WERI-Rb-1 (cell line): ENCODE measurements at regions not wholly inside any gene's neighbourhood (a gene's known extent, or its start where the extent isn't known, plus 50 kb on each side); places are given as distances from the start of the nearest gene placed in this dataset.
"Not testable (repeated sequence)": the region's sequence is repeated elsewhere in the genome, so short reads cannot be mapped to it uniquely, and the experiment has no call there.

Source experiments
- DNase-seq: peaks from one replicate; pipeline ENCODE4 v3.0.0-alpha.2; 2020
- H3K27ac ChIP-seq: fragments of 250-450 bp; sonication (Bioruptor Pico); 2 replicates; pipeline ENCODE4 v1.5.1; 2020; ENCODE audit warnings: mild to moderate bottlenecking, moderate library complexity
- H3K27me3 ChIP-seq: fragments of 250-450 bp; sonication (Bioruptor Pico); 2 replicates; pipeline ENCODE4 v1.5.1; 2021; ENCODE audit warnings: mild to moderate bottlenecking, low read depth, moderate library complexity; ENCODE audit not compliant: insufficient read depth, severe bottlenecking
- H3K36me3 ChIP-seq: fragments of 250-450 bp; sonication (Bioruptor Pico); 2 replicates; pipeline ENCODE4 v1.5.1; 2020; ENCODE audit warnings: mild to moderate bottlenecking, moderate library complexity
- H3K4me3 ChIP-seq: 2 replicates; pipeline ENCODE4 v1.5.1; 2011; ENCODE audit warnings: low read depth, mild to moderate bottlenecking, control low read depth, low read length
- H3K9me3 ChIP-seq: fragments of 250-450 bp; sonication (Bioruptor Pico); 2 replicates; pipeline ENCODE4 v1.5.1; 2021; ENCODE audit warnings: mild to moderate bottlenecking, moderate library complexity; ENCODE audit not compliant: severe bottlenecking
- CTCF ChIP-seq: IDR thresholded peaks from 2 replicates; pipeline ENCODE4 v1.5.1; 2011; ENCODE audit warnings: low read depth, mild to moderate bottlenecking, control low read depth, inconsistent platforms, low read length

GRCh38 chr7:32673275-32673983 lies 178.1 kb downstream of the AVL9 start:
- no peak overlapping the region for H3K4me3 ChIP-seq
- TF ChIP-seq CTCF = no peak
- H3K36me3 ChIP-seq = no peaks in the 10 kb centered on the region
- no peak overlapping the region for H3K27ac ChIP-seq
- no peaks in the 10 kb centered on the region for H3K27me3 ChIP-seq
- no peaks in the 10 kb centered on the region for H3K9me3 ChIP-seq
- DNase-seq = no peak

- H3K27ac ChIP-seq = no peak overlapping the region
- no peak for TF ChIP-seq CTCF
- no peaks in the 10 kb centered on the region for H3K9me3 ChIP-seq
- no peak overlapping the region for H3K4me3 ChIP-seq
- DNase-seq = no peak
- H3K36me3 ChIP-seq = no peaks in the 10 kb centered on the region
- no peaks in the 10 kb centered on the region for H3K27me3 ChIP-seq
Measured at GRCh38 chr7:32670110-32671025, 175.1 kb downstream of the AVL9 start.

- not testable (repeated sequence) for H3K27ac ChIP-seq, DNase-seq
Measured at GRCh38 chr7:32669173-32669870, 174.0 kb downstream of the AVL9 start.

DNA sequence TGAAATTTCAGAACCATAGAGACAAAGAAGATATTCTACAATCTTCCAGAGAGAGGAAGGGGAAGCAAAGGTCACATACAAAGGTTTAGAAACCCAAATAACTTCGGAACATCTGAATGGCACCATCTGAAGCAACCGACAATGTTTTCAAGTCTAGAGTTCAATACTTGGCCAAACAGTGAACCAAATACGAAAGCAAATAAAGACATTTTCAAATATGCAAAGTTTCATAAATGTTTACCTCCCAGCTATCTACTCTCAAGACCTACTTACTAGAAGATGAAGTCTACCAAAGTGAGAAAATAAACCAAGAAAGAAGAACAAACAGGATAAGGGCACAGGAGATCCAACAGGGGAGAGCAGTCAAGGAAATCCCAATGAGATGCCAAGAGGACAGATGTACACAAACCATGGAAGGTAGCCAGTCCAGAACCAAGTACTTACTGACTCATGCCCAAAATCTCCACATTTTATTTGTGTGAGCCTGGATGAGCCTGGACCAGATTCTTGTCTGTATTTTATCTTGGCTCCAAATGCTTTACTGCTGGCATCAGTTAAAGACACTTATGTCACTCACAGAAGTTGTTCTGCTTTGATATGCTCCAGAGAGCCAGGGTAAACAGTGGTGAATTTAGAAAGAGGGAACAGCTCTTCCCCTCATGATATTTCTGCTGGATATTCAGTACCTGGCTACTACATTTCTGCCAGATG lies 173.3 kb downstream of the AVL9 start:
- not testable (repeated sequence) for H3K9me3 ChIP-seq, H3K36me3 ChIP-seq, H3K27ac ChIP-seq, H3K4me3 ChIP-seq, H3K27me3 ChIP-seq, DNase-seq

More at GRCh38 chr7:32669173-32669870, 174.0 kb downstream of the AVL9 start:
- H3K27me3 ChIP-seq, H3K9me3 ChIP-seq, H3K36me3 ChIP-seq, H3K4me3 ChIP-seq: not testable (repeated sequence)

GRCh38 chr7:32667586-32667985 lies 172.3 kb downstream of the AVL9 start:
- H3K27ac ChIP-seq, H3K27me3 ChIP-seq, H3K36me3 ChIP-seq, H3K4me3 ChIP-seq, H3K9me3 ChIP-seq, DNase-seq: not testable (repeated sequence)

DNA sequence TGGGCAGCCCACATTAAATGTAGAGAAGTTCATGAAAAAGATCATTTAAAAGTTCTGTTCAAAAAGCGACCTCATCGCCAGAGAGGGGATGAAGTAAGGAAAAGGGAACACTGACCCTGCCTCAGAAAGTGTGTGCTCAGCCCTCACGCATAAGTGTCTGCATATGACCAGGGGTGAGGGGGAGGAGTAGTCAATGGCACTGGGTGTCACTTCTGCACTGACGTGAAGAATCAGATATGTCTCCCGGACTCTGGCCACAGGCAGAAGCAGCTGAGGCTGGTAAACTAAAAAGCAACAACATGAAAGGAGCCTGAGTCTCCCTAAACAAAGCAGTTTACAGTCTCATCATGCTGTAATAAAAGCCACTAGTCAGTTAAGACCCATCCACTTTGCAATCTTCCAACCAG lies 168.5 kb downstream of the AVL9 start:
- not testable (repeated sequence) for H3K36me3 ChIP-seq, DNase-seq, H3K9me3 ChIP-seq, H3K27me3 ChIP-seq, H3K4me3 ChIP-seq, H3K27ac ChIP-seq

- not testable (repeated sequence) for H3K36me3 ChIP-seq, H3K4me3 ChIP-seq, H3K27me3 ChIP-seq, DNase-seq, H3K9me3 ChIP-seq, H3K27ac ChIP-seq
Measured at GRCh38 chr7:32662509-32662908, 167.2 kb downstream of the AVL9 start.

DNA sequence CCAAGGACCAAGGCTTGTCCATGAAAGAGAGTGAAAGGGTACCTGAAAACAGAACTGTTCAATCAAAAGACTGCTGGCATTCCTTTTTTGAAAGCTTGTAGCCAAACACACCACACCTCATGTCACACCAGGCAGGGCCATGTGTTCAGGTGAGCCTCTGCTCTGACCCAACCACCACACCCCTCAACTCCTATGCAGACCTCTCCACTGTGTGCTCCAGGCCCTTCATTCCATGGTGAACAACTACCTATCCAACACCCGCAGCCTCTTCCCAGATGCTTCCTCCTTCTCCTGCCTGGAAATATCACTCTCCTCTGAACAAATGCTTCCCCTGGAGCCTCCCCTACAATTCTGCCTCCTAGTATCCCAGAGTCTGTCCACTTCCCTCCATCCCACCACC lies 166.6 kb downstream of the AVL9 start:
- Histone ChIP-seq H3K36me3 (no peaks in the 10 kb centered on the region), H3K4me3 (no peak overlapping the region), H3K27ac (no peak overlapping the region), H3K27me3 (no peaks in the 10 kb centered on the region), H3K9me3 (no peaks in the 10 kb centered on the region)
- no peak for DNase-seq
- TF ChIP-seq CTCF = no peak
